Activated B cell treated with CpG ODN at 0.5 μM for 24 hours (primary cell): ENCODE measurements at regions not wholly inside any gene's neighbourhood (a gene's known extent, or its start where the extent isn't known, plus 50 kb on each side); places are given as distances from the start of the nearest gene placed in this dataset.

ENCODE experiments used
- ATAC-seq: fragments of 200-7000 bp; cut with Tn5 transposase; one replicate; pipeline ENCODE4 v1.10.0; 2021; ENCODE audit warnings: low read depth, mild to moderate bottlenecking, moderate library complexity
- CTCF ChIA-PET: fragments of 350-600 bp; sonication (Branson Sonifier 250); formaldehyde crosslinking; loops from one replicate; lab custom pipeline; 2021; ENCODE audit warnings: antibody characterized with exemption; lab: Charles Lee
- POLR2A ChIA-PET: fragments of 350-600 bp; sonication (Branson Sonifier 250); formaldehyde crosslinking; loops from one replicate; lab custom pipeline; 2021; ENCODE audit warnings: antibody characterized with exemption; lab: Charles Lee
- DNase-seq: peaks from one replicate; pipeline ENCODE4 v3.0.0; 2022
- H3K27ac Mint-ChIP-seq: one replicate; pipeline ENCODE4 v1.8.0; 2020; ENCODE audit warnings: mixed read lengths
- H3K27me3 Mint-ChIP-seq: one replicate; pipeline ENCODE4 v1.8.0; 2021; ENCODE audit warnings: mixed read lengths
- H3K36me3 Mint-ChIP-seq: one replicate; pipeline ENCODE4 v1.8.0; 2021; ENCODE audit warnings: low read depth, mixed read lengths
- H3K4me1 Mint-ChIP-seq: one replicate; pipeline ENCODE4 v1.8.0; 2021; ENCODE audit warnings: mixed read lengths
- H3K4me3 Mint-ChIP-seq: one replicate; pipeline ENCODE4 v1.8.0; 2020; ENCODE audit warnings: mild to moderate bottlenecking, mixed read lengths
- H3K9me3 Mint-ChIP-seq: one replicate; pipeline ENCODE4 v1.8.0; 2020; ENCODE audit warnings: mixed read lengths
- CTCF ChIP-seq: fragments of 200-600 bp; IDR thresholded peaks from one replicate; pipeline ENCODE4 v1.8.0; 2022; ENCODE audit warnings: antibody characterized with exemption, mild to moderate bottlenecking
- intact Hi-C: fragments of 100-400 bp; cut with micrococcal nuclease; formaldehyde crosslinking; loops from one replicate; pipeline ENCODE4 v1.15.1; 2024

DNA sequence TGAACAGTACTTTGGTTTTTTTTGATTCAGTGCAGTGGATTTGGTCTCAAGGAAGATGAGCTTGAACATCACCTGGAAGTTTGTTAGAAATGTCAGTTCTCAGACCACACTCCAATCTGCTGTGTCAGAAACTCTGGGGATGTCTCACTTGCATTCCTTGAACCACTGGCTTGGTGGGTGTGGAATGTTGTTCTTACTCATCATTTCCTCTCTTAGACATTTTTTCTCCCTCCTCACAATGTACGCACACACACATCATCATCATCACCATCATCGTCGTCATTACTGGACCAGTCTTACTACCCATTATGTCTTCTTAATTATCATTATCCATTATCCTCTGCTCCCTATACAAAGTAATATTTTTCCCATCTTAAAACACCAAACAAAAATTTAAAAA, 91.9 kb upstream of the KCNK2 start:
- POLR2A ChIA-PET: no interaction called here
- intact Hi-C loops: no loop called here

DNA sequence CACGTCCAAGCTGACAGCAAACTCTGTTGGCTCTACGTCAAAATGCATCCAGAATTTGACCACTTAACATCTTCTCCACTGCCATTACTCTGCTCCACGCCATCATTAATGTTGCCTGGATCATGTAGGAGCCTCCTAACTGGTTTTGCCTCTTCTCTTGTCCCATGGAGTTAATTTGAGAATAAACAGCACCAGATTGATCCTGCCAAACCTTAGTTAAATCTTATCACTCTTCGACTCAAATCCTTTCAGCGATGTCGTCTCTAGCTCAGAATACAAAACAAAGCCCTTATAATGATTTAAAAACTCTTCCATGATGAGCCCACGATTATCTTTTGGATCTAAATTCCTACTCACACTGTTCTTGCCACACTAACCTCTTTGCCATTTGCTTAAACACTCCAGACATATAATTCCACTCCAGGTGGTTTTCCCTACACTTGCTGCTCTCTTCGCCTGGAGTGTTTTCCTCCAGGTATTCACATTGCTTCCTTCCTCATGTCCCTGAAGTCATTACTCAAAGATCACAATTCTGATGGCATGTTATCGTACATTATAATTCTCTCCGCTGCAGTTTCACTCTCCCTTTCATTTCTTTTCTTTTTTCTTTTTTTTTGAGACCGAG, 90.7 kb upstream of the KCNK2 start:
- no peaks in the 10 kb centered on the region for H3K36me3 Mint-ChIP-seq
- TF ChIP-seq CTCF: no peak
- H3K27ac Mint-ChIP-seq: no peak overlapping the region
- no peaks in the 10 kb centered on the region for H3K27me3 Mint-ChIP-seq
- CTCF ChIA-PET: no interaction called here
- H3K9me3 Mint-ChIP-seq: peaks cover 3% of the 10 kb centered on the region
- no peaks in the 10 kb centered on the region for H3K4me1 Mint-ChIP-seq
- DNase-seq (no peak), ATAC-seq (no peak)
- intact Hi-C loops: no loop called here
- POLR2A ChIA-PET: no interaction called here
- H3K4me3 Mint-ChIP-seq: no peak overlapping the region

More for the DNA sequence above, 91.9 kb upstream of the KCNK2 start:
- Mint-ChIP-seq H3K4me3 (no peak overlapping the region), H3K27me3 (no peaks in the 10 kb centered on the region), H3K27ac (no peak overlapping the region), H3K9me3 (peaks cover 3% of the 10 kb centered on the region), H3K4me1 (no peaks in the 10 kb centered on the region), H3K36me3 (no peaks in the 10 kb centered on the region)
- ATAC-seq (no peak), DNase-seq (no peak)
- TF ChIP-seq CTCF: no peak
- CTCF ChIA-PET: no interaction called here

- intact Hi-C loops: no loop called here
- Mint-ChIP-seq H3K36me3 (no peaks in the 10 kb centered on the region), H3K4me3 (no peak overlapping the region), H3K27me3 (no peaks in the 10 kb centered on the region), H3K4me1 (no peaks in the 10 kb centered on the region), H3K9me3 (peaks cover 3% of the 10 kb centered on the region), H3K27ac (no peak overlapping the region)
- ATAC-seq: no peak
- ChIA-PET POLR2A (no interaction called here), CTCF (no interaction called here)
- TF ChIP-seq CTCF: no peak
- no peak for DNase-seq
Measured at GRCh38 chr1:214993419-214993818, 89.1 kb upstream of the KCNK2 start.

GRCh38 chr1:214997685-214998084, 84.9 kb upstream of the KCNK2 start:
- Mint-ChIP-seq H3K36me3 (no peaks in the 10 kb centered on the region), H3K4me3 (no peak overlapping the region), H3K27ac (no peak overlapping the region), H3K9me3 (no peaks in the 10 kb centered on the region), H3K4me1 (no peaks in the 10 kb centered on the region), H3K27me3 (no peaks in the 10 kb centered on the region)
- intact Hi-C loops: no loop called here
- CTCF ChIA-PET: no interaction called here
- DNase-seq (no peak), ATAC-seq (no peak)
- TF ChIP-seq CTCF: no peak
- POLR2A ChIA-PET: no interaction called here

DNA sequence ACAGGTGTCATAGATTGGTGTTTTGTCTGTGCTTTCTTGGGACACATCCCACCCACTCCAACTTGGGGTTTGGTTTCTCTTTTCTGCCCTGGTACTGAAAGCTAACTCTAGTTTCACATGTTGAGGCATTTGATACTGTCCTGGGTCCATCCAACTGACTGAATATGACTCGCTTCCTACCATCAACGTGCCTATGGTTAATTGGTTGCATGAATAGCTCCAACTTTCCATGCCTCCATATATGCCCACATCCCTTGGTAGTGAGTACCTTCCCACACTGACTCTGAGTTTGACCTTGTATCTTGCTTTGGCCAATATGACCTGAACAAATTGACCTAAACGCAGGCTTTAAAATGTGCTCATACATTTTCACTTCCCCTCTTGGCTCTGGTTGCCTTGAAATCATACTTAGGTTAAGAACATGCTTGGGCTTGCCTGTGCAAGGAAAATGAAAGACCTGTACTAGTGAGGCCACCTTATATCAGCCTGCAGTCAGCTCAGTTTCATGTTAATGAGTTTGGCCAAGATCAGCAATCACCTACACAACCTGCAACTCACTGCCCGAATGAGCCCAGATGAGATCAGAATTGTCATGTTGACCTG, 81.0 kb upstream of the KCNK2 start:
- POLR2A ChIA-PET: no interaction called here
- TF ChIP-seq CTCF: no peak
- no peak for ATAC-seq
- no peaks in the 10 kb centered on the region for H3K36me3 Mint-ChIP-seq
- CTCF ChIA-PET: no interaction called here
- H3K4me3 Mint-ChIP-seq: no peak overlapping the region
- no peak for DNase-seq
- H3K27ac Mint-ChIP-seq: no peak overlapping the region
- no peaks in the 10 kb centered on the region for H3K4me1 Mint-ChIP-seq
- no peaks in the 10 kb centered on the region for H3K9me3 Mint-ChIP-seq
- no peaks in the 10 kb centered on the region for H3K27me3 Mint-ChIP-seq
- intact Hi-C loops: no loop called here
